ENCODE measurements at regions not wholly inside any gene's neighbourhood (a gene's known extent, or its start where the extent isn't known, plus 50 kb on each side); places are given as distances from the start of the nearest gene placed in this dataset.

DNA sequence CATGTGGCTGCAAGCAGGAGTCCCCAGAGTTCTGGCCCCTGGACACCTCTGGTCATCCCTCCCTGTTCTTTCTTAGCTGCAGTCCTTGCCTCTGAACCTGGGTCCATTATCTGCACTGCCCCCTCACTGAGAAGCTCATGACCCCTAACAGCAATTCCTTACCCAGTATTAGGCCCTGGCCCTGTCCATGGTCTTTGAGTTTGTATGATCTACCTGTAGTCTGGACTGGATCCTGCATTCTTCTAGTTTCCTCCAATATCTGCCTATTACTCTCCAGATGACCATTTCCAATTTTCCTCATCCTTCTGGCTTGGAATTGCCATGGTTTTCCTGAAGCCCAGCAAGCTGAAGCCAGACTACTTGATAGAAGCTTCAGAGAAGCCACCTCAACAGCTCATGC lies 302.4 kb upstream of the HS6ST1 start:
- Histone ChIP-seq H3K36me3 (no peaks in the 10 kb centered on the region), H3K4me3 (no peak overlapping the region), H3K27me3 (no peaks in the 10 kb centered on the region), H3K4me1 (peaks cover 0 to 21% (median 0%) of the 10 kb centered on the region in 4 donors), H3K27ac (no peak overlapping the region), H3K9me3 (no peaks in the 10 kb centered on the region)
- no peak for DNase-seq (ENCODE audit: low spot score in 2 of 2)
- TF ChIP-seq POLR2A (IDR thresholded peaks at IDR 0.05) (no peak), EP300 (IDR thresholded peaks at IDR 0.05) (no peak)
- TF ChIP-seq, protein P1, sequence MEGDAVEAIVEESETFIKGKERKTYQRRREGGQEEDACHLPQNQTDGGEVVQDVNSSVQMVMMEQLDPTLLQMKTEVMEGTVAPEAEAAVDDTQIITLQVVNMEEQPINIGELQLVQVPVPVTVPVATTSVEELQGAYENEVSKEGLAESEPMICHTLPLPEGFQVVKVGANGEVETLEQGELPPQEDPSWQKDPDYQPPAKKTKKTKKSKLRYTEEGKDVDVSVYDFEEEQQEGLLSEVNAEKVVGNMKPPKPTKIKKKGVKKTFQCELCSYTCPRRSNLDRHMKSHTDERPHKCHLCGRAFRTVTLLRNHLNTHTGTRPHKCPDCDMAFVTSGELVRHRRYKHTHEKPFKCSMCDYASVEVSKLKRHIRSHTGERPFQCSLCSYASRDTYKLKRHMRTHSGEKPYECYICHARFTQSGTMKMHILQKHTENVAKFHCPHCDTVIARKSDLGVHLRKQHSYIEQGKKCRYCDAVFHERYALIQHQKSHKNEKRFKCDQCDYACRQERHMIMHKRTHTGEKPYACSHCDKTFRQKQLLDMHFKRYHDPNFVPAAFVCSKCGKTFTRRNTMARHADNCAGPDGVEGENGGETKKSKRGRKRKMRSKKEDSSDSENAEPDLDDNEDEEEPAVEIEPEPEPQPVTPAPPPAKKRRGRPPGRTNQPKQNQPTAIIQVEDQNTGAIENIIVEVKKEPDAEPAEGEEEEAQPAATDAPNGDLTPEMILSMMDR (IDR thresholded peaks at IDR 0.05) = no peak

DNA sequence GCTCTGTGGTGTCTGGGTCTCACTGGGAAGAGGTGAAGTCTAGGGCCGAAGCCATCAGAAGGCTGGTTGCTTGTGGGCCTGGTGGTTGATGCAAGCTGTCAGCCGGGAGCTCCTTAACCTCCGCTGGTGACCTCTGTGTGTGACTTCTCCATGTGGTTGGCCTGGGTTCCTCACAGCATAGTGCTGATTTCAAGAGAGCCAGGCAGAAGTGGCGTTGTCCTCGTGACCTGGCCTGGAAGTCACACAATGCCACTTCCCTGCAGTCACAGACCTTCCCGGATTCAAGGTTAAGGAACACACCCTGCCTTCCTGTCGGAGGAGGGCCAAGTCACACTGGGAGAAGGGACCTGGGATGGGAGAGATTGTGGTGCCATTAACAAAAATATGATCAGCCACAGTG lies 303.7 kb upstream of the HS6ST1 start:
- Histone ChIP-seq H3K4me3 (no peak overlapping the region), H3K27ac (no peak overlapping the region), H3K27me3 (no peaks in the 10 kb centered on the region), H3K36me3 (no peaks in the 10 kb centered on the region), H3K4me1 (peaks cover 0 to 21% (median 0%) of the 10 kb centered on the region in 4 donors), H3K9me3 (no peaks in the 10 kb centered on the region)
- DNase-seq (ENCODE audit: low spot score in 2 of 2) = peak in 1 of 2 donors; percentile 40
- TF ChIP-seq EP300 (IDR thresholded peaks at IDR 0.05) (peak in 1 of 2 donors; percentile 58), POLR2A (IDR thresholded peaks at IDR 0.05) (no peak)
- TF ChIP-seq, protein P1 (IDR thresholded peaks at IDR 0.05) = no peak
- 84 to 86% methylated on average over 6 to 7 of the region's 7 CpGs for WGBS, 2 donors

DNA sequence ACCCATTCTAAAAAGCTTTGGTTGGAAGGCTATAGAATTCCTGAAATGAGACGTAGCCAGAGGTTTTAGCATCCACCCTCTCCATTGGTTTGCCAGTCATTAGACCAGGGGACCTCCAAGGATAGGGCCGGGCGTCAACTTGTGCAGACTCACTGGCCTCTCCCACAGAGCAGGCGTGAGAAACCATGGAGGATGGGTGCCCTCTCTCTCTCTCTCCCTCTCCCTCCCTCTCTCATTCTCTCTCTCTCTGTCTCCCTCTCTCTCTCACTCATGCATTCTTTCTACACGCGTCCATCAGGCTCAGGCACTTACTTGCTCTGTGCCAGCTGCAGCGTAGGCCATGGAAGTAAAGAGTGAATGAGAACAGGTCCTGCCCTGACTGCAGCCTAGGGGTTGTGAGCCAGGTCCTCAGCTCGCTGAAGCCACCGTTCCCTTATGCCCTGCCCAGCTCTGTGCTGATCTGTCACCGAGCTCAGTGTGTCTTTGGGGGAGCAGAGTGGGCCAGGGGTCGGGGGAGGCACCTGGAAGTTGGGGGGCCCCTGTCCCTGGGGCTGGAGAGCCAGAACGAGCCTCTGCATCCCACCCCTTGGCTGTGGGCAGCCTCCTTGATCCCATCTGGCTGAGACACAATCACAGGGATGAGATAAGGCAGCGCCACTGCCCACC lies 304.4 kb upstream of the HS6ST1 start:
- no peaks in the 10 kb centered on the region for H3K9me3 ChIP-seq
- TF ChIP-seq, protein P1 (IDR thresholded peaks at IDR 0.05) = no peak
- no peak for TF ChIP-seq EP300 (IDR thresholded peaks at IDR 0.05)
- no peak for TF ChIP-seq POLR2A (IDR thresholded peaks at IDR 0.05)
- no peak for DNase-seq (ENCODE audit: low spot score in 2 of 2)
- H3K4me1 ChIP-seq = peaks cover 0 to 21% (median 0%) of the 10 kb centered on the region in 4 donors
- 82 to 88% methylated on average over 12 of the region's 13 CpGs for WGBS, 2 donors
- H3K36me3 ChIP-seq = no peaks in the 10 kb centered on the region
- no peaks in the 10 kb centered on the region for H3K27me3 ChIP-seq
- no peak overlapping the region for H3K4me3 ChIP-seq
- no peak overlapping the region for H3K27ac ChIP-seq

DNA sequence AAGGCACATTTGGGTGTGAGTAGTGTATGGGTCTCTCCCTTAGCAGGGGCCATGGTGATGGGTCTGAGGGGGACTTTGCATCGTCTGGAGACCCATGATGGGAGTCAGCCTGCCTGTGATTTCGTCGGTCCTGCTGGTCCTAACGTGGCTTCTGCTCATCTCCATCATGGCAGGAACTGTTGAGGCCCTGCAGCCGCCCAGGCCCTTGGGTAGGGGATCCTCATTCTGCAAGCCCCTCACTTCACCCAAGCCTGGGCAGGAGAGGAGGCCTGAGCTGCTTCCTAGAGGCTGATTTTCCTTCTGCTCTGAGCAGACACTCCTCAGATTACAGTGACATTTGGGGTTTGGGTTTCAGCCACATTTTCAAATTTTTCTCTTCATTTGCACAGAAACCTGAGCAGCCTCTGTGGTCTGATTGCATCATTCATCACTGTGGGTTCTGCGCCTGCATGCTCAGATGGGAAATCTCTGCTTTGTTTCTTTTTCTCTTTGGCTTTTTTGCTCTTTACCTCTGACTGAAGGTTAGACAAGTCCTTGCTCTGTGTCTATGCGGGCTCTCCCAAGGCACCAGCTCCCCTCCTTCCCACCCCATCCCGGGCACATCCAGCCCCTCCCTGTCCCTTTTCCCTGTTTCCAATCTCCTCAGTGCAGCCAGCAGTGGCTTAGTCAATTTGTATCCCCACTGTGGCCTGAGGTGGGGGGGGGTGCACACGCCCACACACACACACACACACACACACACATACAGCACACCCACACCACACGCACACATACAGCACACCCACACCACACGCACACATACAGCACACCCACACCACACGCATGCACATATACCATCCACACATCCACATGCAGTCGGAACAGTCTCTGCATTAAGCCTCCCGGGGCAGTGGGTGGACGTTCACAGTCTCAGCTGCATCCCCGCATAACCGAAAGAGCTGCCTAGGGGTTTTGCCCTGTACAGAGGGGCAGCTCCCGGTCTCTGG lies 305.4 kb upstream of the HS6ST1 start:
- peaks cover 0 to 21% (median 0%) of the 10 kb centered on the region in 4 donors for H3K4me1 ChIP-seq
- H3K9me3 ChIP-seq = no peaks in the 10 kb centered on the region
- peak in 1 of 2 donors; percentile 43 for DNase-seq (ENCODE audit: low spot score in 2 of 2)
- H3K4me3 ChIP-seq = no peak overlapping the region
- 73 to 74% methylated on average over 18 of the region's 18 CpGs for WGBS, 2 donors
- H3K27me3 ChIP-seq = no peaks in the 10 kb centered on the region
- H3K36me3 ChIP-seq = no peaks in the 10 kb centered on the region
- no peak overlapping the region for H3K27ac ChIP-seq
- TF ChIP-seq EP300 (IDR thresholded peaks at IDR 0.05) (no peak), POLR2A (IDR thresholded peaks at IDR 0.05) (no peak)
- TF ChIP-seq, protein P1 (IDR thresholded peaks at IDR 0.05) = no peak

DNA sequence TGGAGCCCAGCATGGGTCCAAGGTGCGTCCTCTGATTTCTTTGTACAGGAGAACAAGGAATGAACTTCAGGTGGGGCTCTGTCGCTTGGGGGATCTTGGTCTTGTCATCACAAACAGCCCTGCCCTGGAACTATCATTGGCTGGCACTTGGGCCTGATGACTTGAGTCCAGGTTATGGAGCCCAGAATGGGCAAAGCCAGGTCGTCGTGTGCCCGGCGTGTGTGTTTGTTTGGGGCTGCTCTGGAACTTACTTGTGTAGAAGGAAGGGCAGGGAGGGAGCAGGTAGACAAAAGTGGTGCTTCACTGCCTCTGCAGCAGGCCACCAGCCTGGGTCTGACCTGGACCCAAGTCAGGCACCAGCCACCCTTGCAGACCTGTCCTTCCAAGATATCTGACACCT lies 306.3 kb upstream of the HS6ST1 start:
- DNase-seq (ENCODE audit: low spot score in 2 of 2) = no peak
- no peak overlapping the region for H3K27ac ChIP-seq
- 94 to 100% methylated on average over 6 of the region's 6 CpGs for WGBS, 2 donors
- no peak for TF ChIP-seq POLR2A (IDR thresholded peaks at IDR 0.05)
- TF ChIP-seq EP300 (IDR thresholded peaks at IDR 0.05) = no peak
- TF ChIP-seq, protein P1 (IDR thresholded peaks at IDR 0.05) = no peak
- no peaks in the 10 kb centered on the region for H3K36me3 ChIP-seq
- no peak overlapping the region for H3K4me3 ChIP-seq
- no peaks in the 10 kb centered on the region for H3K27me3 ChIP-seq
- H3K4me1 ChIP-seq = peaks cover 0 to 21% (median 0%) of the 10 kb centered on the region in 4 donors
- H3K9me3 ChIP-seq = no peaks in the 10 kb centered on the region
